SK-N-SH (cell line): ENCODE measurements at regions not wholly inside any gene's neighbourhood (a gene's known extent, or its start where the extent isn't known, plus 50 kb on each side); places are given as distances from the start of the nearest gene placed in this dataset.
"Not testable (repeated sequence)": the region's sequence is repeated elsewhere in the genome, so short reads cannot be mapped to it uniquely, and the experiment has no call there.

Source experiments
- CTCF ChIA-PET: fragments of 300-600, 350-600 bp; formaldehyde crosslinking; extraction: SDS; loops from one replicate; lab custom pipeline; 2021; lab: Yijun Ruan, JAX
- POLR2A ChIA-PET: fragments of 350-600 bp; sonication (Branson Sonifier 250); formaldehyde crosslinking; extraction: SDS; loops from one replicate; lab custom pipeline; 2020; ENCODE audit warnings: antibody characterized with exemption, inconsistent platforms; lab: Yijun Ruan, JAX
- DNase-seq: peaks from one replicate; pipeline ENCODE4 v3.0.0; 2012
- H2AFZ ChIP-seq: fragments of 200-600 bp; sonication (generic); 2 replicates; pipeline ENCODE4 v1.8.1; 2016; ENCODE audit warnings: antibody characterized with exemption, mild to moderate bottlenecking, low read depth
- H3F3A ChIP-seq: fragments of 200-600 bp; sonication (generic); replicated peaks from 2 replicates; pipeline ENCODE3; 2016; ENCODE audit warnings: antibody characterized with exemption, mild to moderate bottlenecking; ENCODE audit not compliant: insufficient read depth
- H3K27ac ChIP-seq, 2 experiments: fragments of 200-500 bp in 1 of 2; fragments of 200-600 bp in 1 of 2; sonication (Bioruptor generic) in 1 of 2; sonication (generic), shearing (Covaris generic) in 1 of 2; 2 replicates each; pipeline versions ENCODE4 v1.5.1 to v1.6.1; 2014 to 2016; ENCODE audit warnings: low read depth in 2 of 2, inconsistent platforms in 1 of 2, low read length in 1 of 2, mild to moderate bottlenecking in 1 of 2, mixed read lengths in 1 of 2
- H3K27me3 ChIP-seq: fragments of 200-600 bp; sonication (generic), shearing (Covaris generic); 2 replicates; pipeline ENCODE4 v1.6.1; 2016; ENCODE audit warnings: mixed run types; ENCODE audit not compliant: insufficient read depth
- H3K36me3 ChIP-seq, 2 experiments: fragments of 200-500 bp in 1 of 2; fragments of 200-600 bp in 1 of 2; sonication (Bioruptor generic) in 1 of 2; sonication (generic) in 1 of 2; replicated peaks in 1 of 2; 2 replicates each; pipeline versions ENCODE3 to v1.5.1; 2014 to 2016; ENCODE audit warnings: low read length in 1 of 2, mild to moderate bottlenecking in 1 of 2; ENCODE audit not compliant: insufficient read depth in 2 of 2, control insufficient read depth in 1 of 2
- H3K4me1 ChIP-seq, 2 experiments: fragments of 200-500 bp in 1 of 2; fragments of 200-600 bp in 1 of 2; sonication (Bioruptor generic) in 1 of 2; sonication (generic), shearing (Covaris generic) in 1 of 2; 2 replicates each; pipeline versions ENCODE4 v1.5.1 to v1.6.1; 2014 to 2016; ENCODE audit warnings: low read depth in 1 of 2, low read length in 1 of 2, mixed run types in 1 of 2; ENCODE audit not compliant: insufficient read depth in 2 of 2, control insufficient read depth in 1 of 2
- H3K4me2 ChIP-seq: fragments of 200-600 bp; sonication (generic), shearing (Covaris generic); 2 replicates; pipeline ENCODE4 v1.6.1; 2017; ENCODE audit warnings: mixed run types
- H3K4me3 ChIP-seq, 2 experiments: fragments of 200-500 bp in 1 of 2; fragments of 200-600 bp in 1 of 2; sonication (Bioruptor generic) in 1 of 2; sonication (generic), shearing (Covaris generic) in 1 of 2; 2 replicates each; pipeline versions ENCODE4 v1.5.1 to v1.8.1; 2014 to 2016; ENCODE audit warnings: low read depth in 2 of 2, inconsistent platforms in 1 of 2, low read length in 1 of 2, mild to moderate bottlenecking in 1 of 2, mixed read lengths in 1 of 2, moderate library complexity in 1 of 2
- H3K79me2 ChIP-seq: fragments of 200-600 bp; sonication (generic); 2 replicates; pipeline ENCODE4 v1.8.1; 2017; ENCODE audit warnings: mild to moderate bottlenecking; ENCODE audit not compliant: insufficient read depth
- H3K9ac ChIP-seq: fragments of 200-600 bp; sonication (generic); 2 replicates; pipeline ENCODE4 v1.6.1; 2017; ENCODE audit warnings: mixed run types
- H3K9me2 ChIP-seq: fragments of 200-600 bp; sonication (generic); 2 replicates; pipeline ENCODE4 v1.6.1; 2017; ENCODE audit warnings: mixed run types
- H3K9me3 ChIP-seq: fragments of 200-600 bp; sonication (generic); 2 replicates; pipeline ENCODE4 v1.6.1; 2017; ENCODE audit warnings: mixed run types, mild to moderate bottlenecking, moderate library complexity
- H4K20me1 ChIP-seq: fragments of 200-600 bp; sonication (generic); 2 replicates; pipeline ENCODE4 v1.6.1; 2017; ENCODE audit warnings: mild to moderate bottlenecking, mixed run types; ENCODE audit not compliant: insufficient read depth
- GABPA ChIP-seq: IDR thresholded peaks from 2 replicates; pipeline ENCODE4 v1.4.0; 2012; ENCODE audit warnings: low read depth, mild to moderate bottlenecking
- GATA2 ChIP-seq: sonication (generic); formaldehyde crosslinking; IDR thresholded peaks from 2 replicates; pipeline ENCODE4 v1.5.0; 2020; ENCODE audit warnings: mild to moderate bottlenecking, missing genetic modification reagents
- POLR2AphosphoS5 ChIP-seq: IDR thresholded peaks from 2 replicates; pipeline ENCODE4 v1.6.1; 2012; ENCODE audit warnings: low read depth, low read length
- TEAD4 ChIP-seq: IDR thresholded peaks from 2 replicates; pipeline ENCODE4 v1.4.0; 2012; ENCODE audit warnings: mild to moderate bottlenecking, borderline replicate concordance; ENCODE audit not compliant: insufficient read depth
- WGBS: methylation state at CpG from one replicate; pipeline ENCODE4 v1.1.6; 2017; ENCODE audit warnings: low lambda C conversion rate; 5-methylcytosine and 5-hydroxymethylcytosine counted together
- TF ChIP-seq, protein P1 (sequence below): fragments of 150-350 bp; IDR thresholded peaks from 2 replicates; pipeline ENCODE4 v1.6.1; 2016; ENCODE audit warnings: mild to moderate bottlenecking, low read depth, low read length
- TF ChIP-seq, protein P2 (sequence below): IDR thresholded peaks from 2 replicates; pipeline ENCODE4 v1.4.0; 2012; ENCODE audit warnings: low read depth, borderline replicate concordance
- TF ChIP-seq, protein P3 (sequence below): IDR thresholded peaks from 2 replicates; pipeline ENCODE4; 2012

DNA sequence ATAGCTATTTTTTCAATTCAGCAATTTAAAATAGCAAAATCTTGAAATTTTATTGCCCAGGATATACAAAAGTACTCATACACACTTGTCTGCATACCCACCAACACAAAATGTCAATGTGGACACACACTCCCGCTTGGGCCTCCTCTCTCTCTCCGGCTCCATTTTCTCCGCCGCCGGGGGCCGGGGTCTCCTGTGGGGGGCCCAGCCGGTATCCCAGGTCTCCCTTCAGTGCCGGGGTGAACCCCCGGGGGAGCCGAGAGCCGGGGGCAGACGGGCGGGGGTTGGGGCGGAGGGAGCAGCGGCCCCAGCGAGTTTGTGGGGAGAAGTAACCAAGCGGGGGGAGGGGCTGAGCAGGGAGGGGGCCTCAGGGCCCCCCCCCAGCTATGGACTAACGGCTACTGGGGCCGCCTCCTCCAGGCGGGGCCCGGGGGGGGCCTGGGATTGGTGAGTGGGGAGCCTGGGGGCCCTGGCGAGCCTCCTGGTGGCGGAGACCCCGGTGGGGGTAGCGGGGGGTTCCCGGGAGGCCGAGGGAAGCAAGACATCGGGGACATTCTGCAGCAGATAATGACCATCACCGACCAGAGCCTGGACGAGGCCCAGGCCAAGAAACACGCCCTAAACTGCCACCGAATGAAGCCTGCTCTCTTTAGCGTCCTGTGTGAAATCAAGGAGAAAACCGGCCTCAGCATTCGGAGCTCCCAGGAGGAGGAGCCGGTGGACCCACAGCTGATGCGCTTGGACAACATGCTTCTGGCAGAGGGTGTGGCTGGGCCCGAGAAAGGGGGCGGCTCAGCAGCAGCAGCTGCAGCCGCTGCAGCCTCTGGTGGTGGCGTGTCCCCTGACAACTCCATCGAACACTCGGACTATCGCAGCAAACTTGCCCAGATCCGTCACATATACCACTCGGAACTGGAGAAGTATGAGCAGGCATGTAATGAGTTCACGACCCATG, 56.6 kb downstream of the CHST2 start:
- H3K9me3 ChIP-seq, POLR2A ChIA-PET, H3K79me2 ChIP-seq, H4K20me1 ChIP-seq, H3F3A ChIP-seq, H3K4me1 ChIP-seq, H3K9me2 ChIP-seq, H3K4me3 ChIP-seq, H3K4me2 ChIP-seq, CTCF ChIA-PET, H3K9ac ChIP-seq, H3K36me3 ChIP-seq, H3K27me3 ChIP-seq, DNase-seq, H3K27ac ChIP-seq, H2AFZ ChIP-seq: not testable (repeated sequence)
- 51% methylated on average over 20 of the region's 47 CpGs for WGBS

DNA sequence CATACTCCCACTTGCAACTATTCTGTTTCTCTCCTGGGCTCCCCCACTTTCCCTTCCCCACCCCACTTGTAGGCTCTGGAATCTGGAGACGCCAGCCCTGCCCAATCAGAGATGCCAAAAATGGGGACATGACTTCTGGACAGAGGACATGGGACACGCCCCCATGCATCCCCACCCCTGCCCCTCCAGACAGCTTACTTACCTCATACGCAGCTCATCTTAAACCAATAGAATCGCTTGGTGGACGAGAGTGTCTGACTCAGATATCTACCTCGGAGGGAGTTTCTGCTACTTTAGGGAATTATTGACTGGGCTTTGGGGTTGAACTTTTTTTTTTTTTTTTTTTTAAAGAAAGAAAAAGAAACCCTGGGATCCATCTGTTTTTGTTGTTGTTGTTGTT, 58.4 kb downstream of the CHST2 start:
- H3K9me2 ChIP-seq, H3K79me2 ChIP-seq, H3K36me3 ChIP-seq, H3K27me3 ChIP-seq, H3K9ac ChIP-seq, H3F3A ChIP-seq, POLR2A ChIA-PET, H3K4me3 ChIP-seq, DNase-seq, H3K4me1 ChIP-seq, H4K20me1 ChIP-seq, H2AFZ ChIP-seq, CTCF ChIA-PET, H3K27ac ChIP-seq, H3K4me2 ChIP-seq, H3K9me3 ChIP-seq: not testable (repeated sequence)
- whole genome bisulfite sequencing, result 26% methylated on average over 6 of the region's 6 CpGs

DNA sequence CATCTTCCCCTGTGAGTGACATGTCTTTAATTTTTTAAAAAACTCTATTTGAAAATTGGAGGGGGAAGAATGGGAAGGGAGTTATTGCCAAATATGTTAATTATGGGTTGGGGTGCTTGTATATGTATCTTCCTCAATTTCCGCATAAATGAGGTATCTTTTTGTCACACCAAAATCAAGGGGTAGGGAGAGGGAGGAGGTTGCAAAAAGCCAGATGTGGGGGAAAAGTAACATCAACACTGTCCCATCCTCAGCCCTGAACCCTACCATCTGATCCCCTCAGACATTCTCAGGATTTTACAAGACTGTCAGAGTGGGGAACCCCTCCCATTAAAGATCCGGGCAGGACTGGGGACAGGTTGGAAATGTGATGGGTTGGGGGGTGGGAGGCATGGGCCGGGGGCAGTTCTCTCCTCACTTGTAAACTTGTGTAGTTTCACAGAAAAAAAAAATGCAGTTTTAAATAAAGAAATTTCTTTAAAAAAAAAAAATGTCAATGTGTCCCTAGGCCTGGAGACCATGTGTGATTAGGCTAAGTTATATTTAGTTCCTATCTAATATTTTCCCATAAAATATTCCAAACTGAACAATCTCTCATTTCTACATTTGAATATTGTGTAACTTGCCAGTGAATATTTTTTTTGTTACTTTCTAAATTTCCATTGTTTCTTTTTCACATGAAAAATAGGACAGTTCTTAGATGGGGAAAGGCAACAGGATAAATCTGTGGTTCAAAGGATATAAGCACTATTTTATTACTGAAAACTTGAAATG, 59.4 kb downstream of the CHST2 start:
- H3K36me3 ChIP-seq, H3K4me3 ChIP-seq, H3K9me2 ChIP-seq, H2AFZ ChIP-seq, DNase-seq, H3K4me2 ChIP-seq, CTCF ChIA-PET, H3F3A ChIP-seq, H4K20me1 ChIP-seq, H3K4me1 ChIP-seq, H3K9ac ChIP-seq, H3K27ac ChIP-seq, H3K79me2 ChIP-seq, H3K9me3 ChIP-seq, POLR2A ChIA-PET, H3K27me3 ChIP-seq: not testable (repeated sequence)
- WGBS, result 43% methylated on average over 3 of the region's 3 CpGs

DNA sequence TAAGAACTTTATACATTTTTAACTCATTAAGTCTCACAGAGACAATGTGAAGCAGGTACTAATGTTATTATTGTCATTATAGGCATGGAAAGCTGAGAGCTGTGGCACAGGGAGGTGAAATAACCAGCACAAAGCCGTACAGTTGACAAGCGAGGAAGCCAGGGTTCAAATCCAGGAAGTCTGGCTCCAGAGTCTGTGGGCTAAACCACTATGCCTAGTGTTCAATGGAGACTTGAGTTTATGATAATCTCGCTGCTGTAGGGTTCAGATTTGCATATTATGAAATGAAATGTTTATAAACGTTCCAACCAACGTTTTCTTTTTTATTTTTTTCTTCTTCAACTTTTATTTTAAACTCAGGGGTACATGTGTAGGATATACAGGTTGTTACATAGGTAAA, 60.0 kb downstream of the CHST2 start:
- 34% methylated on average over 5 of the region's 5 CpGs for WGBS
- Histone ChIP-seq H3K9me2 (no peaks in the 10 kb centered on the region), H3K79me2 (no peaks in the 10 kb centered on the region), H2AFZ (no peak overlapping the region), H3K9ac (no peak overlapping the region), H4K20me1 (no peaks in the 10 kb centered on the region), H3K4me1 (no peaks in the 10 kb centered on the region), H3K9me3 (peaks cover 7% of the 10 kb centered on the region; the same call in 1 of the 2 replicates), H3K36me3 (no peaks in the 10 kb centered on the region), H3K27ac (no peak overlapping the region), H3F3A (no peaks in the 10 kb centered on the region), H3K4me3 (no peak overlapping the region), H3K27me3 (no peaks in the 10 kb centered on the region), H3K4me2 (no peak overlapping the region)
- no peak for DNase-seq
- ChIA-PET CTCF (no interaction called here), POLR2A (no interaction called here)
- no peak for TF ChIP-seq TEAD4
- TF ChIP-seq GABPA, result no peak
- TF ChIP-seq, protein P1, sequence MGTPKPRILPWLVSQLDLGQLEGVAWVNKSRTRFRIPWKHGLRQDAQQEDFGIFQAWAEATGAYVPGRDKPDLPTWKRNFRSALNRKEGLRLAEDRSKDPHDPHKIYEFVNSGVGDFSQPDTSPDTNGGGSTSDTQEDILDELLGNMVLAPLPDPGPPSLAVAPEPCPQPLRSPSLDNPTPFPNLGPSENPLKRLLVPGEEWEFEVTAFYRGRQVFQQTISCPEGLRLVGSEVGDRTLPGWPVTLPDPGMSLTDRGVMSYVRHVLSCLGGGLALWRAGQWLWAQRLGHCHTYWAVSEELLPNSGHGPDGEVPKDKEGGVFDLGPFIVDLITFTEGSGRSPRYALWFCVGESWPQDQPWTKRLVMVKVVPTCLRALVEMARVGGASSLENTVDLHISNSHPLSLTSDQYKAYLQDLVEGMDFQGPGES, result no peak
- TF ChIP-seq GATA2, result no peak
- no peak for TF ChIP-seq POLR2AphosphoS5
- TF ChIP-seq, protein P2, sequence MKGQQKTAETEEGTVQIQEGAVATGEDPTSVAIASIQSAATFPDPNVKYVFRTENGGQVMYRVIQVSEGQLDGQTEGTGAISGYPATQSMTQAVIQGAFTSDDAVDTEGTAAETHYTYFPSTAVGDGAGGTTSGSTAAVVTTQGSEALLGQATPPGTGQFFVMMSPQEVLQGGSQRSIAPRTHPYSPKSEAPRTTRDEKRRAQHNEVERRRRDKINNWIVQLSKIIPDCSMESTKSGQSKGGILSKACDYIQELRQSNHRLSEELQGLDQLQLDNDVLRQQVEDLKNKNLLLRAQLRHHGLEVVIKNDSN, result no peak
- TF ChIP-seq, protein P3, sequence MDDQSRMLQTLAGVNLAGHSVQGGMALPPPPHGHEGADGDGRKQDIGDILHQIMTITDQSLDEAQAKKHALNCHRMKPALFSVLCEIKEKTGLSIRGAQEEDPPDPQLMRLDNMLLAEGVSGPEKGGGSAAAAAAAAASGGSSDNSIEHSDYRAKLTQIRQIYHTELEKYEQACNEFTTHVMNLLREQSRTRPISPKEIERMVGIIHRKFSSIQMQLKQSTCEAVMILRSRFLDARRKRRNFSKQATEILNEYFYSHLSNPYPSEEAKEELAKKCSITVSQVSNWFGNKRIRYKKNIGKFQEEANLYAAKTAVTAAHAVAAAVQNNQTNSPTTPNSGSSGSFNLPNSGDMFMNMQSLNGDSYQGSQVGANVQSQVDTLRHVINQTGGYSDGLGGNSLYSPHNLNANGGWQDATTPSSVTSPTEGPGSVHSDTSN, result no peak
